ENCODE measurements at regions not wholly inside any gene's neighbourhood (a gene's known extent, or its start where the extent isn't known, plus 50 kb on each side); places are given as distances from the start of the nearest gene placed in this dataset.

DNA sequence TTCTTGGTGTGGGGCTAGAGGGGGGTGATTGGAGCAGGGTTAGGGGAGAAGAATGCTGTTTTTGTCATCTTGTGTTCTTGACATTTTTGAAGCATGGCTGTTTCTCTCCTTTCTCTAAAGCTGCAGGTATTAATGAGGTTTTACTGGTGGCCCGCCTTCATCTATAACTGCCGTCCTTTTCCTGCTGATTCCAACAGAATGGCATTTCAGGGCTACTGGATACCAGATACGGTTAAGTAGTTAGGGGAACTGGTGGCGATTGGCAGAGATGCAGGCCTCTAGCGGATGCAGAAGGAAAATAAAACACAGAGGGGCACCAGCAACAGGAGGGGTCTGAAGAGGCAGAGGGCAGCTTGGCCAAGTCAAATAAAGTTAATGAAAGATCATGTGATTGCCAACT is 89.7 kb upstream of the EEF1E1 start:
- H3K36me3 Mint-ChIP-seq (ENCODE audit: insufficient read depth, unreplicated experiment): no peaks in the 10 kb centered on the region
- H3K27me3 Mint-ChIP-seq (ENCODE audit: unreplicated experiment): no peaks in the 10 kb centered on the region
- BruUV-seq (replicated peaks): no TSS peak
- H3K4me3 Mint-ChIP-seq (ENCODE audit: low read depth, unreplicated experiment): no peak overlapping the region
- no peaks in the 10 kb centered on the region for H3K4me1 Mint-ChIP-seq (ENCODE audit: low read depth, unreplicated experiment)
- no peak overlapping the region for H3K27ac Mint-ChIP-seq (ENCODE audit: unreplicated experiment)
- TF ChIP-seq CTCF (IDR thresholded peaks at IDR 0.05; ENCODE audit: unreplicated experiment): no peak
- CTCF ChIA-PET: no interaction called here
- no peaks in the 10 kb centered on the region for H3K9me3 Mint-ChIP-seq (ENCODE audit: low read depth, unreplicated experiment)
- DNase-seq: no peak
- intact Hi-C loops (cut with micrococcal nuclease; ENCODE audit: unreplicated experiment): no loop called here

DNA sequence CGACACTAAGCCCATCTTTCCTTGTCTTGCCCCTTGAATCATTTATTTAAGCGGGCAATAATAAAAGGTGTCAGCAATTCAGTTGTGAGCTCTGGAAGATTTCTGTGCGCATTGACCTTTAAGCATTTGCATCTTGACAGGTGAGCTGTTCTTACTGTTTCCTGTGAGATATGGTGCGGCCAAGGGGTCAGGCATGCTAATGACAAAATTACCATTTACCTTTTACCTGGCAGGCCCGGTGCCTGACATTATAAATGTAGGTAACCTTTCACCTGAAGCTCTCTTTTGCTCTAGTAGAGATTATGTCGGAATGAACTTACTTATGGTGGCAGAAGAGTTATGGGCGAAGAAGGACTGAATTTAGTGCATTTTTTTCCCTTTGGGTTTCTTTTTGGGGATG is 89.3 kb upstream of the EEF1E1 start:
- intact Hi-C loops (cut with micrococcal nuclease; ENCODE audit: unreplicated experiment): no loop called here
- no TSS peak for BruUV-seq (replicated peaks)
- DNase-seq: no peak
- Mint-ChIP-seq H3K4me3 (ENCODE audit: low read depth, unreplicated experiment) (no peak overlapping the region), H3K27me3 (ENCODE audit: unreplicated experiment) (no peaks in the 10 kb centered on the region), H3K4me1 (ENCODE audit: low read depth, unreplicated experiment) (no peaks in the 10 kb centered on the region), H3K36me3 (ENCODE audit: insufficient read depth, unreplicated experiment) (no peaks in the 10 kb centered on the region), H3K27ac (ENCODE audit: unreplicated experiment) (no peak overlapping the region), H3K9me3 (ENCODE audit: low read depth, unreplicated experiment) (no peaks in the 10 kb centered on the region)
- CTCF ChIA-PET: no interaction called here
- TF ChIP-seq CTCF (IDR thresholded peaks at IDR 0.05; ENCODE audit: unreplicated experiment): no peak

DNA sequence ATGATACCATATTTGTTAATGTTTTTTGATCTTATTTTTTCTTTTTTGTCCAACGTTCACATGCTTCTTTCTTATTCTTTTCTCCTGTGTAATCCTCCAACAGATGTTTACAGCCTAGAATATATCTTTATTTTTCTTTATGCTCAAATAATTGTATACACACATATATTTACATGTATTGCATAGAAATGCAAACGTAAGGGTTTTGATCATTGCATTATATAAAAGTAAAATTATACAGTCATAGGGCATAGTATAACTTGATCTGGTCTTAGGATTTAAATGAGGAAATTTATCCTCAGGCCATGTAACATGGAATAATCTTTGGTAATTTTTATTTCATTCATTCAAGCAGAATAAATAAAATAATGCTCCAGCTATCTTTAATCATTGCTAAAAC is 84.9 kb upstream of the EEF1E1 start:
- CTCF ChIA-PET: no interaction called here
- no peak overlapping the region for H3K4me3 Mint-ChIP-seq (ENCODE audit: low read depth, unreplicated experiment)
- H3K27ac Mint-ChIP-seq (ENCODE audit: unreplicated experiment): no peak overlapping the region
- no peaks in the 10 kb centered on the region for H3K27me3 Mint-ChIP-seq (ENCODE audit: unreplicated experiment)
- no peaks in the 10 kb centered on the region for H3K9me3 Mint-ChIP-seq (ENCODE audit: low read depth, unreplicated experiment)
- H3K4me1 Mint-ChIP-seq (ENCODE audit: low read depth, unreplicated experiment): no peaks in the 10 kb centered on the region
- BruUV-seq (replicated peaks): no TSS peak
- intact Hi-C loops (cut with micrococcal nuclease; ENCODE audit: unreplicated experiment): no loop called here
- no peak for TF ChIP-seq CTCF (IDR thresholded peaks at IDR 0.05; ENCODE audit: unreplicated experiment)
- no peak for DNase-seq
- H3K36me3 Mint-ChIP-seq (ENCODE audit: insufficient read depth, unreplicated experiment): no peaks in the 10 kb centered on the region

- H3K27me3 Mint-ChIP-seq (ENCODE audit: unreplicated experiment): no peaks in the 10 kb centered on the region
- TF ChIP-seq CTCF (IDR thresholded peaks at IDR 0.05; ENCODE audit: unreplicated experiment): no peak
- CTCF ChIA-PET: no interaction called here
- intact Hi-C loops (cut with micrococcal nuclease; ENCODE audit: unreplicated experiment): no loop called here
- H3K4me3 Mint-ChIP-seq (ENCODE audit: low read depth, unreplicated experiment): no peak overlapping the region
- BruUV-seq (replicated peaks): no TSS peak
- no peaks in the 10 kb centered on the region for H3K9me3 Mint-ChIP-seq (ENCODE audit: low read depth, unreplicated experiment)
- H3K27ac Mint-ChIP-seq (ENCODE audit: unreplicated experiment): no peak overlapping the region
- DNase-seq: no peak
- H3K36me3 Mint-ChIP-seq (ENCODE audit: insufficient read depth, unreplicated experiment): no peaks in the 10 kb centered on the region
- H3K4me1 Mint-ChIP-seq (ENCODE audit: low read depth, unreplicated experiment): peaks cover 9% of the 10 kb centered on the region
Measured at GRCh38 chr6:8182902-8183665, 80.7 kb upstream of the EEF1E1 start.

All from Calu3 (cell line).